ENCODE measurements at regions not wholly inside any gene's neighbourhood (a gene's known extent, or its start where the extent isn't known, plus 50 kb on each side); places are given as distances from the start of the nearest gene placed in this dataset.

DNA sequence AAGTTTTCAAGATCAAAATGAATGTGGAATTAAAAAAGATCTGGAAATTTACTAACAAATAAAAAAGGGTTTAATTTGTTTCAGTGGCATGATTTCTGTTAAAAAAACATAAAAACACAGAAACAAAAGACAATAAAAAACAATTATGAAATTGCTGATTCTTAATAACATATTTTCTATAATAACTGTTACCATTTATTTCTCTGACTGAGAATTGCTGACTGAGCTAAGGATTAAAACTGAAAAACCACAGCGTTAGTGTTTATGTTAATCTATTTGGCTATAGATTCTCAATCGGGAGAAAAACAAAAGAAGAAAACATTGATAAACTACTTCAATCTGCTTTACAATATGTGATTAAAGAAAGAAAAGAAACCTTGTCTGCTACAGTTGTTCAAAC, 678.6 kb upstream of the ZEB2 start:
- DNase-seq: no peak

DNA sequence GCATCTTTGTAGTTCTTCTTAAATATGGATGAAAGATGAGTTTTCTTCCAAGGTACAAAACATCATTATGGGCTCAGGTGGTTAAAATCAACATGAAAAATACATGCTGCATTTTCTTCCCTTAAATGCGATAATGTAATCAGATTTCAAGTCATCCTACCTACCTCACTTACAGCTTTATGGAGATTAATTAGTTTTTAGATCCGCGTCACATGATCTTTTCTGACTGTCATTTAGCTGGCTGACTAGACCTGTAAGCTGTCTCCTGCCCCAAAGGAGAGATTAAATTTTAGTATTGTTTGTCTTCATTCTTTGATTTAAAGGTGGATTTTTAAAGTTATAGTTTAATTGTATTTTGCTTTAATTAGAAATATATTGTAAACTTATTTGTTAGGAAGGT, 678.0 kb upstream of the ZEB2 start:
- no peak for DNase-seq

DNA sequence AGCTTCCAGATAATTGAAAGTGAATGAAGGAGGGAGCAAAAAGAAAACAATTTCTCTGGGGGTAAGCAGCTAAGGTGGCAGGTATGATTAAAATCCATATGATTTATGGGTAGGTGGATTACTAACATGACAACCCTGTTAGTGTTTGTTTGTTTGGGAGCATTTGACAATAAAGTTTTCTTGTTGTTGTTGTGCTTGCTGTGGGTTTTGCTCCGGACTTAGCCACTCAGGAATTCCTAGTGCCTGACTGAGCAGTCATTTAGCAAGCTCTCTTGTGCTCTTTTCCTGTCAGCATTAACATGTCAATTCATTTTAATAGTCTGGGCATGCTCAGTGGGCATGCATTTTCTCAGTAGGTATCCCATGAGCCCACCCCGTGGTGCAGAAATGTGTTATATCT, 674.8 kb upstream of the ZEB2 start:
- DNase-seq: no peak

DNA sequence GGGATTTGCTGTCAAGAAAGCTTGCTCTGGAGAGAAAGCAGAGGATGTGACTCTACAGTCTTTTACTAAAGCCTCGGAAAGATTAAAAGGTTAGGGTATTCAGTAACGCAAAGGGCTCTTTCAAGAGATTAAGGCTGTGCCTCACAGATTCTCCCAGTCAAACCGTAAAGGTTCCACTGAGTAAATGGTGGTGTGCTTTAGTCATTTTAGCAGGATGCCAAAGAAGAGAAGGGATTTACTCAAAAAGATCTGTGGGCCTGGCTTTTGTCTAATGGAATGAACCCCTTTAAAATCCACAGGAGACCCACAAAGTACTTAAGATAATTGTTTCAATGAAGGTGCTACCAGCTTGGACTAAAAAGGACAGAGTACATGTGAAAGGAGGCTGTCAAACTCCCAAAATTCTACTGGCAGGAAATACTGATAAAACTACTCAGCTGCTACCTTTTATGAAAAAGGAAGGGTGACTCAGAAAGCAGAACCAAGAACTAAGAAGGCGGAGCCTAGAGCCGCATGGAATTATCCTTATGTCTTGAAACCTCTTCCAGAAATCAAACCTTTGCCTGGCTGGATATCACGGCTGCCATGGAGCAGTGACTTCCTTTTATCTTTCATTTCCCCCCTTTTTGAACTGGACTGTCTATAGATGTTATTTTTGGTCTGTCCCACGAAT, 670.2 kb upstream of the ZEB2 start:
- DNase-seq: no peak

DNA sequence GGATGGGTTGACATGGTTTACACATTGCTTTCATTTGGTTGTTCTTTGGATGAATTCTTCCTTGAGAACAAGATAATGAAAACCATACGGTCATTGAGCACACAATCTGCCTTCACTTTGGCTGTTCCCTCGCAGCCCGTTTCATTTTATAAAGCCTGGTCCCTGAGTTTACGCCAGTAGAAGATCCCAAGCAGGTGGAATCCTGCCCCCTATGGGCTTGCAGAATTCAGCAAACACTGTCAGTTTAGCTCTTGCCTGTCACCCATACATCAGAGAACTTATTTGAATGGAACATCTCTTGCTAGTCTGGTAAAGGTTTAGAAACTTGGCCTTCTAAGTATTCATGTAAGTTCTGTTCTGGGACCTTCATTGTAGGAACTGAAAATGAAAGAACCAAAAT, 666.4 kb upstream of the ZEB2 start:
- DNase-seq: no peak

DNA sequence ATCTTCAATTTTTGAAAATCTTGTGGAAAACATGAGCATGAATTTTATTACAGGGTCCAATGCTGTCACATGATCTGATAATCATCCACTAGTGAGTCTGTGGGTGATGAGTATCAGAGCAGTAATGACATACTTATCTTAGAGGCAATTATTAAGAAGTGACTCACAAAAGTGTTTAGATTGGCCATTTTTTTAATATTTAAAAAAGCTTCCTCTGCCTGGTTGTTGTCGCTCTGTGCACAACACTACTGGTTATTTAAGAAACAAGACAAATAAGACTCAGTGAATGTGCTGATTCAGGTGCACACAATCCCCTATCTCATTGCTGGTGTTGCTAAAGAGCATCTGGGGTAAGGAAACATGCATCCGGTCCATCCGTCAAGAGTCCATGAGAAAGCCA, 665.8 kb upstream of the ZEB2 start:
- DNase-seq: no peak

DNA sequence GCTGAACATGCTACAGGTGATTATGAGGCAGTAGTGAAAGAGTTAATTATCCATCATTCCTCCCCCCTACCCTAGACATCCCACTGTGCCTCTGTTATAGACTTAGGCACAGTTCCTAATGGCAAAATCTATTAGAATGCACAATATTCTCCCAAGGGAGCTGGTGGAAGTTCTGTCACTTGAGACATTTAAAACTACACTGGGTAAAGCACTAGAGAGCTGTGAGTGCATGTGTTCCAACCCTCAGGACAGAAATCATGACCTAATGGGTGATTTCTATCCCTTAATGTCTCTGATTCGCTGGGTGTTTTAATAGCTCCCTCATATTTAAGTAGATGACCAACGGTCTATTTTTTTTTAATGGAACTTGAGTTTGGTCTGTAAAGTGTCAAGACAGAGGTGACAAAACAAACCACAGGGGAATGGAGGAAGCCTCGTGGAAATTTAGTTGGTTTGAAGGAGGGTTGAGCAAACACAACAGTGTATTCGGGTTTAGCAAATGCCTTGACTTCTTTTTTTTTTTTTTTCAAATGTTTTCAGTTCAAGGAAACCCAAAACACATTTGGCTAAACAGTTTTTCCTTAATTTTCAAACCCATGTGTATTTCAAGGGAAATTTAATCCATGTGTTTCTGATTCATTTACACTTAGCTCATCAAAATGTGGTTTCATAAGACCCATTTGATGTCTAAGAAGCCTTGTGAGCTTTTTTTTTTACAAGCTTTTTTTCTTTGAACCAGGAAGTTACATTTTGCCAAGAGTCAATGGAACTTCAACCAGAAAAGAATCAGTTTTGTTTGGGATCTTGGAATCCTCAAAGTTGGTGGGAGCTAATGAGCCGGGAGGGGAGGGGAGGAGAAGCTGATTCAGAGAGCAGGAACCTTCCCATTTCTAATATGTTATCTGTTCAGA, 665.1 kb upstream of the ZEB2 start:
- no peak for DNase-seq

DNA sequence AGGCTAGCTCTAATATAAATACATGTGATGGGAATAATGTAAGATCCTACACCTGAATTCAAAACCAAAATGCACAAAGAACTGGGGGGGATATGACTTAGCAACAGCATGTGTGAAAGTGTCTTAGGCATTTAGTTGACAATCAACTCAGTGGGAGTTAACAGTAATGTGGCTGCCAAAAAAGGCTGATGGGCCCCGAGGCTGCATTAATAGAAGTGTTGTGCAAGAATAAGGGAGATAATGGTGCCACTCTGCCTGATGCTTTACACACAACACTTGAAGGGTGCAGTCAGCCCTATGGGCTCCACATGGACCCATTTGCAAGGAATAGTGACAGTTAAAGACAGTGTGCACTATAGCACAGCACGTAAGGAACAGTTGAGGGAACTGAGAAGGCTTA, 649.4 kb upstream of the ZEB2 start:
- no peak for DNase-seq

DNA sequence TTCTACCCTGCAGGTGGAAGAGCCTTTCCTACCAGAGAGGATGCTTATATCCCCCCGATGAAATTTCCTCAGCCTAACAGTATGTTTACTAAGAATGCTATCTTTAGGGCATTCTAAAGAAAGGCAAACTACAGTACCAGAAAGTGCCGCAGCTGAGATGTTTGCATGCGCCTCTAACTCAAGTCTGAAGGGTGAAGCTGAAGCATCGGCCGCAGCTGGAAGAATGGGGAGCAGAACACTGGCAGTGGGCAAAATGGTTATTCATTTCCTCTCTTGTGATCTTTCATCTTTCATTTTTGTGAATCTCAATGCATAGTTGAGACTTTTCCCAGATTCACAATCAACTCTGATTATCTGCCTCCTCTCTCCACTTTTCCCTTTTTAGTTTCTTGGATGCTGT, 648.2 kb upstream of the ZEB2 start:
- DNase-seq: no peak

DNA sequence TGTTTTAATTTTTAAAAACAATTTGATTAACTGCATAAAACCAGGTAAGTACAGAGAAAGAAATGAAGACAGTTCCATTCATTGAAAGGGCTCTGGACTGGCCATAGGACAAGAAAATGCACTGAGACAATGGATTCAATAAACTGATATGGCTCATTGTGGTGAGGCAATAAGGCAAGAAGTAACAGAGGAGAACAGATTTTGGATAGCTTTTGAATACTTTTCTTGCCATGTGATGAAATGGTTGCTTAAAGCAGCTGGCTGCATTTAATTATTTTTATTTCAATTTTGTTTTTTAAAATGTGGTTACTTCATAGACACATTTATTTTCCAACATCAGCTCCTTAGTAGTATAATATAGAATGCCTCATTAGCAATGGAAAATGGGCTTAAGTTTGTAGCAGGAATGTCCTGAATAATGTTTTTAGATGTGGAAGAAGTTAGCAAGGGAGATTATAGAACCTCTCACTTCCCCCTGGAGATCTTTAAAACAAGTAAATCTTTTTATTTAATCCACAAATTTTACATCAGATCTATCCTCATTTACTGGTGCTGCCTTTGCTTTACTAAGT, 646.9 kb upstream of the ZEB2 start:
- no peak for DNase-seq

DNA sequence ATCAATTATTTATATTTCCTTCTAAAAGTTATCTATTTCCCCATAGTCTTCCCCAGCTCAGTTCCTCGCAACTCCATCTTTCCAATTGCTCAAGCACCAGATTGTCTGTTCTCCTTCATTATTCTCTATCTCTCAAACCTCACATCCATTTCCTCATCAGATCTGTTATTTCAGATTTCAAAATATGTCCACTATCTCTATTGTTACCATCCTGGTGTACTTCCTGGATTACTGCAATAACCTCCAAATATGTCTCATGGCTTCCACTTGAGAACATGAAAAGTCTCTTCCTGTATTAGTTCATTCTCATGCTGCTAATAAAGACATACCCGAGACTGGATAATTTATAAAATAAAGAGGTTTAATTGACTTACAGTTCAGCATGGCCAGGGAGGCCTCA, 641.7 kb upstream of the ZEB2 start:
- DNase-seq: no peak

DNA sequence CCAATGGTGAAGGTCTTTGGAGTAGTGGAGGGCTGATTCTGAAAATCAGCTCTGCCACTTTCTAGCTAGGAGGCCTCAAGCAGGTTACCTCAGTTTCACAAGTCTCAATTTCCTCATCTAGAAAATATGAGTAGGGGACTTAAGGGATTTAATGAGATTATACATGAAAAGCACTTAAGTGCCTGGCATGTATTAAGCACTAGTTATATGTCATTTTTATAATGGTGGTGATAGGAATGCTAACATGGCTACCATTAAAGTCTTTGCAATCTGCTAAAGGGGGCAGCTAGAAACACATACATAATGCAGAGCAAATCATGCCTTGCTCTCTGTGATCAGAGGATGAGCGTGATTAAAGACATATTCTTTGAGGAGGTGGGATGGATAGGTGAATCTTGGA, 640.9 kb upstream of the ZEB2 start:
- DNase-seq: no peak

DNA sequence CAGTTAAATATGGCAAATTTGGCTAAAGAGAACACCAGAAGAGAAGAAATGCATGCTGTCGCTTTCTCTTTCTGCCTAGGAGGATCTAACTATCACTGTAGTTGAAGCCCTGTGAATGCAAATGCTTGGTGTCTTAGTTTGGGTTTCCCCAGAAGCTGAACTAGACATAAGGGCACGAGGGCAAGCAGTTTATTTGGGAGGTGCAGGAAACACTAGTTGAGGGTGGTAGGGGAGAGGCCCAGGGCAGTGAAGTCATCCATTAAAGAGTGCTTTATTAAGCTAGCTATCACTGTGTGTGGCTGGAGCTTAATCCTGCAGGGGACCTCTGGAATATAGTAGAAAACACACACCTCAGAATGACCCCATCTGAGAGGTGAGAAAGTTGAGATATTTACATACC, 639.8 kb upstream of the ZEB2 start:
- DNase-seq: no peak

DNA sequence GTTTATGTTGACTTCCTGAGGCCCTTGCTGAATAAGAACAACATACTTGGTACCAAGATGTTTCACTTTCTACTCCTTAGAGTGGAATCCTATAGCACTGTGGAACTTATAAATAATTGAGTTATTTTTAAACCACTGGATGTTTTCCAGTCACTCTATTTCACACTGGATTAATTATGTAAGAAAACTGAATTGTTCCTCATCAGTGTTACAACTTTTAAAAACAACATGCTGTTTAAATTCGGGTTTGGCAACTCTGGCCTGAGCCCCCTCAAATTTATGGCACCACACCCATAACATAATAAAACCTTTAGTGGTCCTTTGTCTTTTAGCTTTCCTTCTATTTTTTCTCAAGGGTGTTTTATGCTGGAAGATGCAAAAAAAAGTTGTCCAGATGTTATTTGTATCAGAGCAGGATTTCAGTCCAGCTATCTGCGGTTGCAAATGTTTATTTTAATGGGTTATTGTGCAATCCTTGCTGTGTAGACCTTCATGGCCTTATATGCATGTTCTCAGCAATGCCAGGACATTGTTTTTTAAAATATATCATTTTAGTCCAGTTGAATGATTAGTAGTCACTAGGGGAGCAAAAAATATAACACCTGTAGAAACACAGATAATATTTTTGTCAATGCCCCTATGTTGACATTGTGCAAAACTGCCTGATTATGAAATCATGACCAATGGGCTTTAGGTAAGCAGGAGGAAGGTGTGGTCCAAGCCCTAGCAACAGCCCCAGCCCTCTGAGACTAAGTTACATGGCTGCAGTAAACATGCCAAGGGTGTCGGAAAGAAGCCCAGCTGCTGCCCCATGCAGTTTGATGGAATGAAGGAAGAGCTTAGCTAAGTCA, 638.0 kb upstream of the ZEB2 start:
- no peak for DNase-seq

DNA sequence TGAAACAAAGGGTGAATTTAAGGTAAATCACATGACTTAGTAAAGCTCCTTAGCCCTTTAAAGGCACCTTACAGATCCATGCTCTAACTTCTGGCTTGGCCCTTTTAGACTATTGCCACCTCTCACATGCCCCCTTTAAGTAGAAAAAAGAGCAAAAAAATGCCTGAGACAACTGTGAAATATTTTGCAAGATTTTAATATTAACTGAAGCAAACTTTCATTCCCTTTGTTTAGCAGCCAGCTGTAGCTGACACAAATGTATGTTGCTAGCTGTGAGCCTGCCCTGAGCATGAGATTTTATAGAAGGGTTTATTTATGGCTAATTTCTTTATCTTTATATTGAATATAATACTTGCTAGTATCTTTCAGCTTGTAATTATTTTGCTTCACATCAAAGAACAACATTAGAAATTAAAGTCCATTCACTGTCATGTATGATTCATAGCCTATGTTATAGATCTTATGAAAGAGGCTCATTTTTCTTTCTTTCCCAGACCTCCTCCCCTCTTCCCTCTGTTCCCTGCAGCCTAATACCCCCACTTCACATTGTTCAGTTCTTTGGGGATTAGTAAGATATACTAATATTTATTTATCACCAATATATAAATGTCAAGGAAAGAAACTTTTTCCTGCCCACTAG, 637.2 kb upstream of the ZEB2 start:
- no peak for DNase-seq

DNA sequence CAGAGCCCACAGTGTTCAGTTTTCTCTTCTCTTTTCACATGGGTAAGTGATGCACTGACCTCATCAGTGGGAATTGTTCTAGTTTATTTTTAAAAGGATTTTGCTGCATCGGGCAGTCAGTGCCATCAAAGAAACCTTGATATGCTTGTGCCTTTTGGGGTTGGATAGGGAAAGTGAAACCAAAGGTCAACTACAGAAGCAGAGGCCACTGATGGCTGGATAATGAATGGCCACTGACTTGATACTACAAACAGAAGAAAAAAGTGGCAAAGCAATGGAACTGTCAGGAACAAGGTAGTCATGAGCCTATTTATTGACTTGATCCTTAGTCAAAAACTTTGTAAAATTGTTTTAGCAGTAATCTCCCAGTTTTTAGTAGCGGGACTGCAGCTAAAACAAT, 636.3 kb upstream of the ZEB2 start:
- DNase-seq: no peak

DNA sequence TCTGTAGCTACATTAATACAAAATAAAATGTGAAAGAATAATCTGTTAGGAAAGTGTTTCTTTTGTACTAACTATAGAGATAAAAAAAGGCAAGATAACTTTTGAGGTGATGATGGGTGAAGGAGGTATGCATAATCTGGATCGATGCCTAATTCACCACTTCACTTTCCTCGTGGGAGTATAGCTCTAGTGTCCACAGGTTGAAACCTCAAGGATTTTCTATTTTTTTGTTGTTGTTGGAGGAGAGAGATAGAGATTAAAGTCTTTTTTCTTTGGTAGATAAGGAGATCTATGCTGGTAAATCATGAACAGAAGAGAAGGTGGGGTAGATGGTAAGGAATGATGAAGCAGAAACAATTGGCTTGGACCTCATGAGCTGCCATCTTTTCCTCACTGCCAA, 635.3 kb upstream of the ZEB2 start:
- no peak for DNase-seq

DNA sequence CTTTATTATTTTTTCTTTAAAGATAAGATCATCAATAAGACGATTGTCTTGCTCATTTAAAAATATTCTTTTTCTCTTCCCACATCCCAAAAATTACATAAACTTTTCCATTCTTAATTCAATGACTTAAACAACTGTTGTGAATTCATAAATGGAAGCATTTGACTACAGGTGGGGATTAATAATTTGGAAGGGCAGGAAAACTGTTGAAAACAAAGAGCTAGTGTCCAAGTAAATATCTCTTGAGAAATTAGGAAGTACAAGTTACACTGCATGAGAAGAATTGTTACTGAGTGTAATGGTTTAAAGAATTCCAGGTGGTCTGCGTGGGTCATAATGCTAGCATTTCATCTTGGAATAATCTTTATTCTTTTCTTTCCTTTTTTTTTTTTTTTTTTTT, 634.8 kb upstream of the ZEB2 start:
- DNase-seq: no peak

DNA sequence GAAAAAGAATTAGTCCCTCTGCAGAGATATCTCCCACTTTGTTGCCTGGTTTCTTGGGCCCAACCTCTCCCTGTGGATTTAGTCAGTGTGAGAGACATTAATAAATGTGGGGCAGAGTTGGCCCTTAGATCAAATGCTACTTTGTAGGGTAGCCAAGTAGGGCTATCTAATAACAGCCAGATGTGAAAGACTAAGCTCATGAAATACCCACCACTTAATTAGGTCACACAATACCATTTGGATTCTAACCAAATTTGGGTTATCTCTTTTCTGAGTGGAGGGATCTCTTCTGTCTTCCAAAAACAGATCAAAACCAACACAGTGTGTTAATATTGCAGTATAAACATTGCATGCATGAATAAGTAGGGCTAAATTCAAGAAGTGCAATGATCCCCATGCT, 626.8 kb upstream of the ZEB2 start:
- DNase-seq: no peak

DNA sequence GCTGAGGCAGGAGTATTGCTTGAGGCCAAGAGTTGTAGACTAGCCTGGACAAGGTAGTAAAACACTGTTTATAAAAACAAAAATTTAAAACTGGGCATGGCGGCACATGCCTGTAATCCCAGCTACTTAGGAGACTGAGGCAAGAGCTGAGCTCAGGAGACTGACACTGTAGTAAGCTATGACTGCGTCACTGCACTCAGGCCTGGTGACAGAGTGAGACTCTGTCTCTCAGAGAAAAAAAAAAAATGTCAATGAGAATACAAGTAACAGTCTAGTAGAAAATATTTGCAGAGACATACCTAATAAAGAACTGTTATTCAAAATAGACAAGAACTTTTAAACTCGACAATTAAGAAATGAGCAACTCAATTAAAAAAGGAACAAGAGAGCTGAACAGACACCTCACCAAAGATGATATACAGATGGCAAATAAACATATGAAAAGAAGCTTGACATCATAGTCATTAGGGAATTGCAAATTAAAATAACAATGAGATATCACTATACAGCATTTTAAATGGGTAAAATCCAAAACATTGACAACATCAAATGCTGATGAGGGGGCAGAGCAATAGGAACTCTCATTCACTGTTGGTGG, 624.3 kb upstream of the ZEB2 start:
- no peak for DNase-seq

DNA sequence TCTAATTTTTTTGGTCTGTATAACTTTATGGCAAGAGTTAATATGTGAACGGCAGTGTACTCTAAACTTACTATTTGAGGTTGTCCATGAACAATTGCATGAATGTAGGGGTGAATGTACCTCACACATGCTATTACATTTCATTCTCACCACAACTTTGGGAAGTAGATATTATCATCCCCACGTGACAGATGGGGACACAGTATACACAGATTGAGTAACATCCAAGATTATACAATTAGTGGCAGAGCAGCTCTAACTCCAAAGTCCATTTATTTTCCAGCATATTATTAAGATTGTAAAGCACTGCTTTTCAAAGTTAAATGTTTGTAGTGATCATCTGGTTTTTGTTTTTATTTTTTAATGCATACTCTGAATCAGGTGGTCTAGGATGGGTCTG, 622.1 kb upstream of the ZEB2 start:
- no peak for DNase-seq

DNA sequence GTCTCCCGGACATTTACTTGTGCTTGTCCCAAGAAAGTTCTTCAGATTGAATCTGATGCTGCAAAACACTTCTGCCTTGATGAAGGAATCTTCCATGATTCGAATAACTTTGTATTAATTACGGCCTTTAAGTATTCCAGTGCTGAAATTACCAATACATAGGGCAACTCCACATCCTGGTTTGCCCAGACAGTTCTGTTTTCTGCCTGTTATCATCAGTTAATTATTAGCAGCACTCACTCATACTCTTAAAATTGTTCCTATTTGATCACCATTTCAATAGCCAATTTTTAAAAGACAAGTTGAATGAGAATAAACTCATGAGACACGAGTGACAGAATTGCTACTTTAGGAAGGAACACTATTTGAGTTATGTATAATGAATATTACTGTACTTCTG, 620.7 kb upstream of the ZEB2 start:
- no peak for DNase-seq
